ENCODE measurements at regions not wholly inside any gene's neighbourhood (a gene's known extent, or its start where the extent isn't known, plus 50 kb on each side); places are given as distances from the start of the nearest gene placed in this dataset.

DNA sequence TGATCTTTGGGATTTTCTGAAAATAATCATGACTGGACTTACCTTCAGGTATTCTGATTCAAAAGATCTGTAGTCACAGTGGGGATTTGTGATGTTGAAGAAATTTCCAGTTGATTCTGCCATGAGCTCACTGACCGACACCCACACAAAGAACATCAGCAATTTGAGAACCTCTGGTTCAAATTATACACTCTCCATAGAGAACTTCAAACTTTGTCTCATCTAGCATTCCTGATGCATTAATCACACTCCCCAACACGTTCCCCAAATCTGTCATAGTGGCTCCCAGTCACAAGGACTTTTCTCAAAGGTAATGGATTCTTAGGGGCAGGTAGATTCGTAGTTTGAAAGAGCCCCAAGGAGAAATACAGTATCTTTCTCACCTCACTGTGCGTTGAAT lies 584.3 kb downstream of the FBXO15 start:
- Histone ChIP-seq H3K4me3 (ENCODE audit: low read depth, low read length) (no peak overlapping the region), H3K4ac (ENCODE audit: low read depth, low read length) (no peak overlapping the region), H4K8ac (ENCODE audit: low read depth, low read length) (no peak overlapping the region), H4K91ac (ENCODE audit: low read depth, low read length) (no peak overlapping the region), H3K27ac (ENCODE audit: low read depth, low read length) (no peak overlapping the region), H3K4me2 (ENCODE audit: low read length) (no peak overlapping the region), H2AK5ac (ENCODE audit: low read length) (no peak overlapping the region), H3K36me3 (ENCODE audit: control insufficient read depth in 1 of 2, insufficient read depth in 2 of 2, low read length in 2 of 2) (no peaks in the 10 kb centered on the region), H3K79me1 (ENCODE audit: low read length) (no peaks in the 10 kb centered on the region), H2BK5ac (ENCODE audit: low read depth, low read length, poor library complexity) (no peak overlapping the region), H3K27me3 (ENCODE audit: insufficient read depth, low read length) (no peaks in the 10 kb centered on the region), H2AFZ (ENCODE audit: insufficient read depth, low read length, poor library complexity) (no peak overlapping the region), H3K9ac (ENCODE audit: low read length) (no peak overlapping the region), H3K4me1 (ENCODE audit: control insufficient read depth in 1 of 2, insufficient read depth in 2 of 2, low read length in 2 of 2) (no peaks in the 10 kb centered on the region), H3K23ac (ENCODE audit: low read length) (no peak overlapping the region), H4K12ac (ENCODE audit: low read depth, low read length) (no peak overlapping the region), H2BK120ac (ENCODE audit: insufficient read depth, low read length, poor library complexity) (no peak overlapping the region), H2BK12ac (ENCODE audit: low read length) (no peak overlapping the region), H3K14ac (ENCODE audit: low read length) (no peak overlapping the region), H3K9me3 (ENCODE audit: insufficient read depth, low read depth, low read length) (no peaks in the 10 kb centered on the region), H3K18ac (ENCODE audit: low read length) (no peak overlapping the region), H3K79me2 (ENCODE audit: control insufficient read depth, insufficient read depth, low read length, poor library complexity) (no peaks in the 10 kb centered on the region)
- no CpG with 5 or more reads among the region's 4 CpGs for WGBS (ENCODE audit: extremely low coverage, insufficient coverage, insufficient read length)
- no peak for DNase-seq

DNA sequence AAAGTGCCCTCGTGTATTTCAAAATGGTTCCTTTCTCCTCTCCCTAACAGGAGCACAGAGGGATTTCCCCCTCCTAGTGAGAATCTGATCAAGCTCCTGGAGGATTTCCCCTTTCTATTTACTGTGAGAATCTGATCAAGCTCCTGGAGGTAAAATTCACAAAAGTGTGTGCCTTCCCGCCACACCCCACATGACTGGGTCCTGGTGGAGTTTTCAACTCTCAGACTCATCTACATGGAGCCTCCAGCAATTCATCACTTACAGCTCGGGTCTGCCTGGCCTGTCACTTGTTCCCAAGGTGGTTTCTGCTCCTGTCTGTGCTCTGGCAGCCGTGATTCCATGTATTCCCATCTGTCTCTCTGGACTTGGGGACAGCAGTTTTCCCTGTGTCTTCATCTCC lies 590.7 kb downstream of the FBXO15 start:
- no peak overlapping the region for H2BK120ac ChIP-seq (ENCODE audit: insufficient read depth, low read length, poor library complexity)
- no peaks in the 10 kb centered on the region for H3K79me2 ChIP-seq (ENCODE audit: control insufficient read depth, insufficient read depth, low read length, poor library complexity)
- H3K23ac ChIP-seq (ENCODE audit: low read length), result no peak overlapping the region
- no peak for DNase-seq
- H4K8ac ChIP-seq (ENCODE audit: low read depth, low read length), result no peak overlapping the region
- H3K4ac ChIP-seq (ENCODE audit: low read depth, low read length), result no peak overlapping the region
- no peak overlapping the region for H3K14ac ChIP-seq (ENCODE audit: low read length)
- H3K9ac ChIP-seq (ENCODE audit: low read length), result peak overlapping the region; percentile 26
- no peaks in the 10 kb centered on the region for H3K9me3 ChIP-seq (ENCODE audit: insufficient read depth, low read depth, low read length)
- H3K27ac ChIP-seq (ENCODE audit: low read depth, low read length), result no peak overlapping the region
- H4K12ac ChIP-seq (ENCODE audit: low read depth, low read length), result no peak overlapping the region
- H2AFZ ChIP-seq (ENCODE audit: insufficient read depth, low read length, poor library complexity), result no peak overlapping the region
- H3K27me3 ChIP-seq (ENCODE audit: insufficient read depth, low read length), result no peaks in the 10 kb centered on the region
- no peak overlapping the region for H2AK5ac ChIP-seq (ENCODE audit: low read length)
- H3K4me3 ChIP-seq (ENCODE audit: low read depth, low read length), result no peak overlapping the region
- H3K36me3 ChIP-seq (ENCODE audit: control insufficient read depth in 1 of 2, insufficient read depth in 2 of 2, low read length in 2 of 2), result no peaks in the 10 kb centered on the region
- no peak overlapping the region for H3K4me2 ChIP-seq (ENCODE audit: low read length)
- no peak overlapping the region for H2BK12ac ChIP-seq (ENCODE audit: low read length)
- no peak overlapping the region for H3K18ac ChIP-seq (ENCODE audit: low read length)
- H3K4me1 ChIP-seq (ENCODE audit: control insufficient read depth in 1 of 2, insufficient read depth in 2 of 2, low read length in 2 of 2), result no peaks in the 10 kb centered on the region
- no peak overlapping the region for H2BK5ac ChIP-seq (ENCODE audit: low read depth, low read length, poor library complexity)
- H4K91ac ChIP-seq (ENCODE audit: low read depth, low read length), result no peak overlapping the region
- H3K79me1 ChIP-seq (ENCODE audit: low read length), result no peaks in the 10 kb centered on the region
- WGBS (ENCODE audit: extremely low coverage, insufficient coverage, insufficient read length), result no CpG with 5 or more reads among the region's 4 CpGs

DNA sequence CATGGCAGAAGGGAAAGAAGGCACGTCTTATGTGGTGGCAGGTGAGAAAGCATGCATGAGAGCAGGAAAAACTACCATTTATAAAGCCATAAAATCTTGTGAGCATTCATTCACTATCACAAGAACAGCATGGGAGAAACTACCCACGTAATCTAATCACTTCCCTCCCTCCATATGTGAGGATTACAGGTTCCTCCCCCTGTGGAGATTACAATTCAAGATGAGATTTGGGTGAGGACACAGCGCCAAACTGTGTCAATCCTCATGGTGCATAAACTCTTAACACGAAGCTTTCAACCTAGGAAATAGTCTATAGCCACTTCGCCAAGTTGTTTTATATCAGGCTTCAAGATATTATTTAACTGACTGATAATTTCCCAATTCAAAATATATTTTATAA lies 595.5 kb downstream of the FBXO15 start:
- no CpG with 5 or more reads among the region's 5 CpGs for WGBS (ENCODE audit: extremely low coverage, insufficient coverage, insufficient read length)
- H3K4me1 ChIP-seq (ENCODE audit: control insufficient read depth in 1 of 2, insufficient read depth in 2 of 2, low read length in 2 of 2), result no peaks in the 10 kb centered on the region
- H3K9ac ChIP-seq (ENCODE audit: low read length), result no peak overlapping the region
- no peak overlapping the region for H3K23ac ChIP-seq (ENCODE audit: low read length)
- no peaks in the 10 kb centered on the region for H3K79me2 ChIP-seq (ENCODE audit: control insufficient read depth, insufficient read depth, low read length, poor library complexity)
- no peak overlapping the region for H2BK12ac ChIP-seq (ENCODE audit: low read length)
- H3K36me3 ChIP-seq (ENCODE audit: control insufficient read depth in 1 of 2, insufficient read depth in 2 of 2, low read length in 2 of 2), result no peaks in the 10 kb centered on the region
- DNase-seq, result no peak
- no peaks in the 10 kb centered on the region for H3K9me3 ChIP-seq (ENCODE audit: insufficient read depth, low read depth, low read length)
- H2BK120ac ChIP-seq (ENCODE audit: insufficient read depth, low read length, poor library complexity), result no peak overlapping the region
- no peak overlapping the region for H3K14ac ChIP-seq (ENCODE audit: low read length)
- no peaks in the 10 kb centered on the region for H3K79me1 ChIP-seq (ENCODE audit: low read length)
- H3K18ac ChIP-seq (ENCODE audit: low read length), result no peak overlapping the region
- no peak overlapping the region for H4K8ac ChIP-seq (ENCODE audit: low read depth, low read length)
- no peak overlapping the region for H3K27ac ChIP-seq (ENCODE audit: low read depth, low read length)
- no peak overlapping the region for H2AFZ ChIP-seq (ENCODE audit: insufficient read depth, low read length, poor library complexity)
- H4K12ac ChIP-seq (ENCODE audit: low read depth, low read length), result no peak overlapping the region
- no peak overlapping the region for H2AK5ac ChIP-seq (ENCODE audit: low read length)
- H3K4me3 ChIP-seq (ENCODE audit: low read depth, low read length), result no peak overlapping the region
- no peak overlapping the region for H3K4ac ChIP-seq (ENCODE audit: low read depth, low read length)
- no peak overlapping the region for H3K4me2 ChIP-seq (ENCODE audit: low read length)
- H4K91ac ChIP-seq (ENCODE audit: low read depth, low read length), result no peak overlapping the region
- H2BK5ac ChIP-seq (ENCODE audit: low read depth, low read length, poor library complexity), result no peak overlapping the region
- no peaks in the 10 kb centered on the region for H3K27me3 ChIP-seq (ENCODE audit: insufficient read depth, low read length)

DNA sequence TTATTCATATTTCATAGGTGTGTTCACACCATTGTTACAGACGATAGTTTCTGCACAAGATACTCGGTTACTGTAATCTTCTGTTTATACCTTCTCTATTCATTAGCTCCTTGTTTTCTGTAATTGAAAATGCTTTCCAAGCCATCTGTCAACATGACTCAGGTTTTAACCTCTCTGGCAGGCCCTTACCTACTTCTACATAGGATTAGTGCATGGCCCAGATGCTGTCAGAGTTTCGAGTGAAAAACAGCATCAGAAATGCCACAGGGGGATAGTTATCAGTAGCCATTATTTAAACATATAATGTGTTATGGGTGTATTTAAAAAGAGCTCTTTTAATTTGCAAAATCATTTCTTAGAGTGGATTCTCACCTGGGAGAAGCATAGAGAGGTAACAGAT lies 596.4 kb downstream of the FBXO15 start:
- no peaks in the 10 kb centered on the region for H3K27me3 ChIP-seq (ENCODE audit: insufficient read depth, low read length)
- no peaks in the 10 kb centered on the region for H3K79me2 ChIP-seq (ENCODE audit: control insufficient read depth, insufficient read depth, low read length, poor library complexity)
- H3K18ac ChIP-seq (ENCODE audit: low read length), result no peak overlapping the region
- WGBS (ENCODE audit: extremely low coverage, insufficient coverage, insufficient read length), result no CpG with 5 or more reads among the region's 3 CpGs
- H3K4me3 ChIP-seq (ENCODE audit: low read depth, low read length), result no peak overlapping the region
- no peak overlapping the region for H2AK5ac ChIP-seq (ENCODE audit: low read length)
- H4K12ac ChIP-seq (ENCODE audit: low read depth, low read length), result no peak overlapping the region
- no peak overlapping the region for H4K8ac ChIP-seq (ENCODE audit: low read depth, low read length)
- H3K4ac ChIP-seq (ENCODE audit: low read depth, low read length), result no peak overlapping the region
- H3K4me1 ChIP-seq (ENCODE audit: control insufficient read depth in 1 of 2, insufficient read depth in 2 of 2, low read length in 2 of 2), result no peaks in the 10 kb centered on the region
- H3K9ac ChIP-seq (ENCODE audit: low read length), result no peak overlapping the region
- H2AFZ ChIP-seq (ENCODE audit: insufficient read depth, low read length, poor library complexity), result no peak overlapping the region
- no peak overlapping the region for H2BK120ac ChIP-seq (ENCODE audit: insufficient read depth, low read length, poor library complexity)
- no peak overlapping the region for H4K91ac ChIP-seq (ENCODE audit: low read depth, low read length)
- no peaks in the 10 kb centered on the region for H3K9me3 ChIP-seq (ENCODE audit: insufficient read depth, low read depth, low read length)
- H3K4me2 ChIP-seq (ENCODE audit: low read length), result no peak overlapping the region
- H2BK5ac ChIP-seq (ENCODE audit: low read depth, low read length, poor library complexity), result no peak overlapping the region
- H2BK12ac ChIP-seq (ENCODE audit: low read length), result no peak overlapping the region
- no peak overlapping the region for H3K14ac ChIP-seq (ENCODE audit: low read length)
- no peak for DNase-seq
- no peaks in the 10 kb centered on the region for H3K79me1 ChIP-seq (ENCODE audit: low read length)
- H3K36me3 ChIP-seq (ENCODE audit: control insufficient read depth in 1 of 2, insufficient read depth in 2 of 2, low read length in 2 of 2), result no peaks in the 10 kb centered on the region
- no peak overlapping the region for H3K27ac ChIP-seq (ENCODE audit: low read depth, low read length)
- no peak overlapping the region for H3K23ac ChIP-seq (ENCODE audit: low read length)

Measured in trophoblast cell (in vitro differentiated cells and primary cell).